Upper lobe of left lung (tissue), 4 donors: ENCODE measurements at regions not wholly inside any gene's neighbourhood (a gene's known extent, or its start where the extent isn't known, plus 50 kb on each side); places are given as distances from the start of the nearest gene placed in this dataset.
"Not testable (repeated sequence)": the region's sequence is repeated elsewhere in the genome, so short reads cannot be mapped to it uniquely, and the experiment has no call there.

Source experiments
- EP300 ChIP-seq, 4 donors: sonication (generic); formaldehyde crosslinking; IDR thresholded peaks; one replicate each; pipeline ENCODE4 v1.5.1; 2017; ENCODE audit warnings: antibody characterized with exemption in 4 of 4, control low read depth in 2 of 4
- POLR2AphosphoS5 ChIP-seq, 2 donors: sonication (generic); formaldehyde crosslinking; IDR thresholded peaks; one replicate each; pipeline ENCODE4 v1.5.1; 2017; ENCODE audit warnings: antibody characterized with exemption in 2 of 2
- TF ChIP-seq, protein P1 (sequence below), 6 experiments: fragments of 450-650 bp in 4 of 6; fragments of 200-600 bp in 2 of 6; sonication (generic) in 2 of 6; IDR thresholded peaks; one replicate each; pipeline ENCODE4 v1.5.1; 2016 to 2019; ENCODE audit warnings: antibody characterized with exemption in 6 of 6

- TF ChIP-seq, protein P1, sequence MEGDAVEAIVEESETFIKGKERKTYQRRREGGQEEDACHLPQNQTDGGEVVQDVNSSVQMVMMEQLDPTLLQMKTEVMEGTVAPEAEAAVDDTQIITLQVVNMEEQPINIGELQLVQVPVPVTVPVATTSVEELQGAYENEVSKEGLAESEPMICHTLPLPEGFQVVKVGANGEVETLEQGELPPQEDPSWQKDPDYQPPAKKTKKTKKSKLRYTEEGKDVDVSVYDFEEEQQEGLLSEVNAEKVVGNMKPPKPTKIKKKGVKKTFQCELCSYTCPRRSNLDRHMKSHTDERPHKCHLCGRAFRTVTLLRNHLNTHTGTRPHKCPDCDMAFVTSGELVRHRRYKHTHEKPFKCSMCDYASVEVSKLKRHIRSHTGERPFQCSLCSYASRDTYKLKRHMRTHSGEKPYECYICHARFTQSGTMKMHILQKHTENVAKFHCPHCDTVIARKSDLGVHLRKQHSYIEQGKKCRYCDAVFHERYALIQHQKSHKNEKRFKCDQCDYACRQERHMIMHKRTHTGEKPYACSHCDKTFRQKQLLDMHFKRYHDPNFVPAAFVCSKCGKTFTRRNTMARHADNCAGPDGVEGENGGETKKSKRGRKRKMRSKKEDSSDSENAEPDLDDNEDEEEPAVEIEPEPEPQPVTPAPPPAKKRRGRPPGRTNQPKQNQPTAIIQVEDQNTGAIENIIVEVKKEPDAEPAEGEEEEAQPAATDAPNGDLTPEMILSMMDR (IDR thresholded peaks at IDR 0.05): not testable (repeated sequence)
- TF ChIP-seq EP300, POLR2AphosphoS5 (IDR thresholded peaks at IDR 0.05): not testable (repeated sequence)
These were observed 60.6 kb upstream of the SMOC2 start for GRCh38 chr6:168380166-168380955.
